Mesodermal cell (in vitro differentiated cells): ENCODE measurements at regions not wholly inside any gene's neighbourhood (a gene's known extent, or its start where the extent isn't known, plus 50 kb on each side); places are given as distances from the start of the nearest gene placed in this dataset.

Experiments used
- H3K27ac ChIP-seq: 2 replicates; pipeline ENCODE4 v1.7.0; 2013; ENCODE audit warnings: mild to moderate bottlenecking, low read depth, low read length, moderate library complexity; ENCODE audit not compliant: severe bottlenecking
- H3K36me3 ChIP-seq: 2 replicates; pipeline ENCODE4 v1.7.1; 2013; ENCODE audit warnings: mild to moderate bottlenecking, low read length, moderate library complexity; ENCODE audit not compliant: control insufficient read depth, insufficient read depth
- H3K4me1 ChIP-seq: one replicate; pipeline ENCODE4 v1.7.1; 2013; ENCODE audit warnings: mild to moderate bottlenecking, low read length; ENCODE audit not compliant: insufficient read depth, control insufficient read depth, poor library complexity, severe bottlenecking
- H3K4me3 ChIP-seq: 2 replicates; pipeline ENCODE4 v1.7.0; 2013; ENCODE audit warnings: low read length, control low read depth, mild to moderate bottlenecking; ENCODE audit not compliant: insufficient read depth, poor library complexity, severe bottlenecking; ENCODE audit errors: extremely low read depth
- H3K9me3 ChIP-seq: 2 replicates; pipeline ENCODE4 v1.7.1; 2013; ENCODE audit warnings: mild to moderate bottlenecking, low read length, moderate library complexity; ENCODE audit not compliant: control insufficient read depth
- WGBS, 2 experiments: methylation state at CpG; one replicate each; pipeline ENCODE4 v1.1.5; 2013; ENCODE audit warnings: missing lambda C conversion rate in 2 of 2; ENCODE audit not compliant: insufficient coverage in 2 of 2; 5-methylcytosine and 5-hydroxymethylcytosine counted together

GRCh38 chr3:159904911-159905310 is 83.7 kb upstream of the IL12A start:
- Histone ChIP-seq H3K27ac (no peak overlapping the region), H3K9me3 (no peaks in the 10 kb centered on the region), H3K36me3 (no peaks in the 10 kb centered on the region), H3K4me3 (no peak overlapping the region), H3K4me1 (no peaks in the 10 kb centered on the region)
- WGBS, 2 experiments, result 87 to 90% methylated on average over 2 of the region's 2 CpGs

GRCh38 chr3:159907828-159908227 is 80.8 kb upstream of the IL12A start:
- H3K27ac ChIP-seq, result no peak overlapping the region
- H3K9me3 ChIP-seq, result no peaks in the 10 kb centered on the region
- no peak overlapping the region for H3K4me3 ChIP-seq
- no peaks in the 10 kb centered on the region for H3K4me1 ChIP-seq
- H3K36me3 ChIP-seq, result no peaks in the 10 kb centered on the region
- WGBS, 2 experiments, result no CpG with 5 or more reads among the region's 1 CpG

DNA sequence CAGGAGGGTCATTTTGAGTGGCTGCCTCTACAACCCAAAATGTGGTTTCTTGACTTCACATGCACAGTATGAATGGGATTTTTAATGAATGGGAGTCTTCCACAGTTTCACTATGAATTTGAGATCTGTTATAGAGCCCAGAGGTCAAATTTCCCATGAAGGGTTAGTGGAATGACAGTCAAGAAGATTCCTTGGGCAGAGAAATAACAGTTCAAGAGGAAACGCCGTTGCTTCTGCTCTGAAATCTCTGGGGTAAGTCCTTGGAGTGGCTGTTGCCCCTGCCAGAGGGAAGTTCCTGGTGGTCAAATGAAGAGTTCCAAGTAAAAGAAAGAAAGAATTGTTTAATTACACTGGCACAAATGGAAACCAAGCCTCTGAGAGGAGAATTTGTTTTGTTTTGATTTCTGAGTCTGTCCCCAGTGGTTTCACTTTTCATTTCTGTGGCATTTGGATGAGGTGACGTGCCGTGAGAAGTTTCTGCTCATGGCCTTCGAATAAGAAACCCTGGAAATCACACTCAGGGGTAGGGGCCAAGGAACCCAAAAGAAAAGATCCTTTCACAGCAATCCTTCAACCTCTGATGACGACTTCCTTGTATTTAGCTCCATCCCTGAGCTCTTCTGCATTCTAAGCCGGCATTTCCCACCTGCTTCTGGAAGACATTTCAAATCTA is 77.5 kb upstream of the IL12A start:
- WGBS, 2 experiments, result 88 to 96% methylated on average over 4 to 7 of the region's 7 CpGs
- no peaks in the 10 kb centered on the region for H3K9me3 ChIP-seq
- H3K4me3 ChIP-seq, result no peak overlapping the region
- H3K27ac ChIP-seq, result no peak overlapping the region
- peaks cover 4% of the 10 kb centered on the region for H3K4me1 ChIP-seq
- no peaks in the 10 kb centered on the region for H3K36me3 ChIP-seq

- H3K4me1 ChIP-seq, result peaks cover 4% of the 10 kb centered on the region
- H3K9me3 ChIP-seq, result no peaks in the 10 kb centered on the region
- 67 to 96% methylated on average over 1 to 2 of the region's 2 CpGs for WGBS, 2 experiments
- no peak overlapping the region for H3K27ac ChIP-seq
- no peak overlapping the region for H3K4me3 ChIP-seq
- H3K36me3 ChIP-seq, result no peaks in the 10 kb centered on the region
Measured at GRCh38 chr3:159911664-159912037, 77.0 kb upstream of the IL12A start.

- no peaks in the 10 kb centered on the region for H3K36me3 ChIP-seq
- WGBS, 2 experiments, result 70 to 100% methylated on average over 1 of the region's 1 CpG
- H3K27ac ChIP-seq, result no peak overlapping the region
- no peak overlapping the region for H3K4me3 ChIP-seq
- peaks cover 4% of the 10 kb centered on the region for H3K4me1 ChIP-seq
- H3K9me3 ChIP-seq, result no peaks in the 10 kb centered on the region
Measured at GRCh38 chr3:159913712-159914414, 74.8 kb upstream of the IL12A start.

GRCh38 chr3:159914426-159914825 is 74.2 kb upstream of the IL12A start:
- Histone ChIP-seq H3K9me3 (no peaks in the 10 kb centered on the region), H3K27ac (no peak overlapping the region), H3K4me1 (peaks cover 4% of the 10 kb centered on the region), H3K4me3 (no peak overlapping the region), H3K36me3 (no peaks in the 10 kb centered on the region)
- 75 to 82% methylated on average over 3 of the region's 3 CpGs for WGBS, 2 experiments

GRCh38 chr3:159916052-159916451 is 72.6 kb upstream of the IL12A start:
- Histone ChIP-seq H3K9me3 (no peaks in the 10 kb centered on the region), H3K36me3 (no peaks in the 10 kb centered on the region), H3K27ac (no peak overlapping the region), H3K4me1 (peaks cover 4% of the 10 kb centered on the region), H3K4me3 (no peak overlapping the region)
- WGBS, 2 experiments, result 90% methylated on average over 1 of the region's 2 CpGs; no CpG with 5 or more reads in 1 of the 2 experiments

DNA sequence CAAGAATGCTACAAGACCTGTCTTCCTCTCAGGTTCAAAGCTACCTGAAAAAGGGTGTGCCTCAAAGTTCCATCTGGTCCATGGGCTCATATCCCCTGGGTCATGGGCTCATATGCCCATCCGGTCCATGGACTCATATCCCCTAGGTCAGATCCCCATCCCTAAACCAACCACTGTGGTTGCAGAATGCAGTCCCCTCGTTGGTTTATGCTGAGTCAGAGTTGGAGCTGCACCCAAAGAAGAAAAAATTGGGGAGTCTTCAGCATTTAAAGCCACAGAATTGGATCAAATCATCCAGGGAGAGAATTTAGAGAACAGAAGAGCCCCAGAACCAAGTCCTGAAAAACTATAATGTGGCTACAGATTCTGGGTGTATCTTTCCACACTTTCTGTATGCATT is 71.5 kb upstream of the IL12A start:
- H3K9me3 ChIP-seq, result no peaks in the 10 kb centered on the region
- H3K4me1 ChIP-seq, result peaks cover 4% of the 10 kb centered on the region
- 50% methylated on average over 1 of the region's 2 CpGs; no CpG with 5 or more reads in 1 of the 2 experiments for WGBS, 2 experiments
- H3K36me3 ChIP-seq, result no peaks in the 10 kb centered on the region
- H3K4me3 ChIP-seq, result no peak overlapping the region
- H3K27ac ChIP-seq, result no peak overlapping the region

DNA sequence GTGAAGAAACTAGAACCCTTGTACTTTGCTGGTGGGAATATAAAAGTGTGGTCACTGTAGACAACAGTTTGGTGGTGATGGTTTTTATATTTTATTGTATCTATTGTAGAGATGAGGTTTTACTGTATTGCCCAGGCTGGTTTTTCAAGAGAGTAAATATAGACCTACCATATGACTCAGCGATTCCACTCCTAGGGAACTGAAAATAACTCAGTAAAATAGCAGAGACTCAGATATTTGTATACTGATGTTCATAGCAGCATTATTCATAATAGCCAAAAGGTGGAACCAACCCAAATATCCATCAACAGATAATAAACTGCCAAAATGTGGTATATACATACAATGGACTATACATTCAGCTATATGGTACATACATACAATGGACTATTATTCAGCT is 68.8 kb upstream of the IL12A start:
- Histone ChIP-seq H3K36me3 (no peaks in the 10 kb centered on the region), H3K4me3 (no peak overlapping the region), H3K9me3 (no peaks in the 10 kb centered on the region), H3K27ac (no peak overlapping the region), H3K4me1 (no peaks in the 10 kb centered on the region)
- no CpG with 5 or more reads among the region's 1 CpG for WGBS, 2 experiments

DNA sequence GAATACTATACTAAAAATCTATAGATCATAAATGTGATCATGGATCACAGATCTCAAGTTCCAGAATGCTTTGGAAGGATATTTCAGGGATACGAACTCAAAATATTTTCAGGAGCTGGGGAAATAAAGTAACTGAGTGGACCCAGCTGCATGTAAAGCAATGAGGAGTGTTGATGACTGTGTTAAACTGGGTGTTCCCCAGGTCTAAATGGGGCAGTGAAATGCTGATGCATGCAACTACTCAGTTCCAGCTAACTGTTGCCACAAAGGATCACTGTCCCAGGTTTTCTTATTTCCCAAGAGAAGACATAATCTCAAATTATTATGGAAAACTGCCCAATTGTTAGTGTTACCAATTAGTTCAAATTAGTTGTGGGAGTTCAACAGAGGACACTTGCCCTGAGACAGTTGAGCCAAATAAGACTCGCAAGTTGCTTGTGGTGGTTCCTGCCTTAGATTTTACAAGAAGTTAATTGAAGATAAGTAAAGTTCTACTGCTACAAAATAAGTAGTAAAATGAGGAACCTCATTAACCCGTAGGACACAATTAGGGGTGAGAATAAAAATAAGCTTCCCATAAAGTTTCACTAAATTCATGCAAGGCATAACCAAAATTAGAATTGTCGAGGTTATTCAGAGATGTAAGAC is 66.3 kb upstream of the IL12A start:
- H3K4me1 ChIP-seq, result no peaks in the 10 kb centered on the region
- H3K27ac ChIP-seq, result no peak overlapping the region
- H3K9me3 ChIP-seq, result no peaks in the 10 kb centered on the region
- WGBS, 2 experiments, result 86 to 90% methylated on average over 1 to 2 of the region's 4 CpGs
- H3K4me3 ChIP-seq, result no peak overlapping the region
- H3K36me3 ChIP-seq, result no peaks in the 10 kb centered on the region

GRCh38 chr3:159922861-159923312 is 65.7 kb upstream of the IL12A start:
- Histone ChIP-seq H3K36me3 (no peaks in the 10 kb centered on the region), H3K27ac (no peak overlapping the region), H3K4me1 (peaks cover 5% of the 10 kb centered on the region), H3K4me3 (no peak overlapping the region), H3K9me3 (no peaks in the 10 kb centered on the region)
- WGBS, 2 experiments, result 85 to 93% methylated on average over 3 to 4 of the region's 4 CpGs
